Renal pelvis (tissue), 1 donor: ENCODE measurements at regions not wholly inside any gene's neighbourhood (a gene's known extent, or its start where the extent isn't known, plus 50 kb on each side); places are given as distances from the start of the nearest gene placed in this dataset.
"Not testable (repeated sequence)": the region's sequence is repeated elsewhere in the genome, so short reads cannot be mapped to it uniquely, and the experiment has no call there.

Experiments used
- DNase-seq: peaks from one replicate; pipeline ENCODE4 v3.0.0-alpha.2; 2013

DNA sequence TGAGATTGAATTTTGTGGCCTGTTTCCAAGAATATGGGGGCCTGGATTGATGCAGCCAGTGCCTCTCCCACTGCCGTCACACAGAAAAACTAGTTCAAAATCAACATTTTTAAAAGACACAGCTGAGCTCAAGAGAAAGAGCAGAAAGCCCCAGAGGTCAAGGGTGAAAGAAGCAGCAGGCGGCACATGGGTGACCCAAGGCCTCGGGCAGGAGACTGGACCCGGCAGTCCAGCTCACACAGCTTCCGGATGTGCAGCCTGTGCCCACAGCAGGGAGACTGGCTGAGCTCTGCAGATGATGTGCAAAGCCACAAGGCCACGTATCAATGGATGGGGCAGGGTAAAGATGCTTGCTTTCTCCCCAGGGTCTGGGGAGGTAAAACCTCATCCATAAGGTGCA, 50.4 kb upstream of the RNF32 start:
- no peak for DNase-seq

- DNase-seq, result no peak
Measured at GRCh38 chr7:156589808-156590207, 50.8 kb upstream of the RNF32 start.

DNA sequence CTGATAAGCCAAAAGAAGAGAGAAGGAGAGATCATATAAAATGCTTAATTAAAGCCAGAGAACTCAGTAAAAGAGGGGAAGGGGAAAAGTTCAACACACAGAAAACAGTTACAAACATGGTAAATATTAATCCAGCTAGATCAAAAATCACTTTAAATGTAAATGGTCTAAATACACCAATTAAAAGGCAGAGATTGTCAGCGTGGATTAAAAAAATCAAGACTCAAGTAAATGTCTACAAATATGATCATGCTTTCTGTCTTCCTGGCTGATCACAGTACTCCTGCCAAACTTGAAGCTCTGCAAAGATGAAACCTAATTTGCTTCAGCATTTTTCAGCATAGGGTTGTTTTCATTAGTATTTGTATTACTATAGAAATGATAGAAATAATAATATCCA, 54.6 kb upstream of the RNF32 start:
- DNase-seq, result no peak

DNA sequence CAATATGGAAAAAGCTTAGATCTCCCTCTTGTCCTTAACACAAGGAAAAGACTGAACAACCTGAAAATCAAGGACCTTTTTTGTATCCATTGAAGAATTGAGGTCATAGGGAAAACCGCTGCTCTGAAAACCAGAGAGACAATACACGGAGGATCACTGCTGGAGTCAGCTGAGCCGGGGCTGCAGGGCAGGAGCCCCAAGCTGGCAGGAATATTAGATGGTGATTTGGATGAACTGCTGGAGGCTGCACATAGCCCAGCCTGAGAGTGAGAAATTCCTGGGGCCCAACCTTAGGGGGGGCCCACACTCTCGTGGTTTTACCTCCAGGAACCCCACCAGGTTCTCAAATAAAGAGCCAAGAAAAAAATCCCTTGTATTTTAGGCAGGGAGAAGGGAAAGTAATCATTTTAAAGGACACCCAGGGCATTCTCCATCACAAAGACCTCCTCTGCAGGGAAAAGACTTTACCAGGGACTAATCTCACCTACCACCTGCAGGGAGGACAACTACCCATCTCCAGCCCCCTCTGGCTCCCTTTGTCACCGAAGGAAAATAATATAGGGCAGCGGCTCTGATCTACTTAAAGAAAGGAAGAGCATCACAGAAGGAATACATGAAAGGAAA, 55.4 kb upstream of the RNF32 start:
- DNase-seq, result no peak

GRCh38 chr7:156582591-156583123, 57.9 kb upstream of the RNF32 start:
- DNase-seq, result no peak

DNA sequence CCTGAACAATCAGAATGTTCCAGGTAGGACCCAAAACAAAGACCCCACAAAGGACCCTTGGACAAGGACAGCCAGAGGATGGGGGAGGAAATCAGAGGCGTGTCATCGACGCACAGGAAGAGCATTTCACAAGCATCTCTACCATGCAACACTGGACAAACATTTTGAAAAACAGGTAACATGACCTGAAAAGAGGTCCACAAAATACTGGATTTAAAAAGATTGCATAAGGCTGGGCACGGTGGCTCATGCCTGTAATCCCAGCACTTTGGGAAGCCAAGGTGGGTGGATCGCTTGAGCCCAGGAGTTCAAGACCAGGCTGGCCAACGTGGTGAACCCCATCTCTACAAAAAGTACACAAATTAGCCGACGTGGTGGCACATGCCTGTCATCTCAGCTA, 60.5 kb upstream of the RNF32 start:
- no peak for DNase-seq

GRCh38 chr7:156579566-156579965, 61.0 kb upstream of the RNF32 start:
- DNase-seq, result no peak

GRCh38 chr7:156578978-156579430, 61.6 kb upstream of the RNF32 start:
- DNase-seq, result no peak

DNA sequence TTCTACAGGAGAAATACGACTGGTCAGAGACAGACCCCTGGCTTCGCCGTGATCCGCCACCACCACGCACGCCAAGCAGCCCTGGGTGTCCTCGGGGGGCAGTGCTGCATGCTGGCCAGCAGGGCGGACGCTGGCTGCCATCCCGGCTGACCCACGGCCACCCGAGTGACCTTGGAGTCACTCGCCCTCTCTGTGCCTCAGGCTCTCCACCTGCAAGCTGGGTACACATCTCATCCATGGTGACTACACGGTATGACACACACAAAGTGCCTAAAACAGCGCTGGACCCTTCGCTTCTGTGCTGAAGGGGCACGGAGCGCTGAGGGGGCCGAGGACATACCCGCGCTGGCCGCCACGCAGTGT, 62.0 kb upstream of the RNF32 start:
- no peak for DNase-seq

- DNase-seq, result no peak
Measured at GRCh38 chr7:156577645-156578577, 62.7 kb upstream of the RNF32 start.

DNA sequence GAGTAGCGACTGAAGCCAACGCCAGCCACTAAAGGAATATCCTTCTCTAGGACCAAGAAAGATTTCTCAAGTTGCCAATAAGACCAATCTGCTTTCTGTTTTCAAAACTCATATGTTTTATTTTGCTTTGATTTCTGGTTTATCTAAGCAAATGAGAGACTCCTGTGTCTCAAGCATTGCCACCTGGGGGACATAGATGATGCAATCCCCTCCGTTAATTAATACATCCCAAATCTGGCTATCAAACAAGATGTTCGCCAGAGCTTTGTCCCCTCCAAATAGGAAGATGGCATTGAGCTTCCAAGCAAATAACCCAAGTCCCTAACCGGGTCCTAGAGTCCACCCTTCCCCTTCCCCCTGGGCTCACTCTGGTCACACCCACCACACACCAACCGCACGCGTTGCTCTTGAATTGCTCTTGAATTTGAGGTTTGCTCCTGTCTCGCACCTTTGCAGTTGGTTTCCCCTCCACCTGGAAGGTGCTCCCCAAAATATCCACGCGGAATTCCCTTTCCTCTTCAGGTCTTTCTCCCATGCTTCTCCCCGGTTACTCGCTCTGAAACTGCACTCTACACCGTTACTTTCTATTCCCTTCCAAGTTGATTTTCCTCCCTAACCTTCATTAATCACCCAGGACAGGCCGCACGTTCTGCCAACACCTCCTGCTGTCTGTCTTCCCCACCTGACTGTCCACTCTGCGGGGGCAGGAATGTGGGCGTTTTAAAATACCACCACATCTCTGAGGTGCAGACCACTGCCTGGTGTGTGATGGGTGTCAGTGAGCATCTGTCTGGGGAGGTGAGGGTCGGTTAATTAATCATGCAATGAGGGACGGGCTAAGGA, 64.1 kb upstream of the RNF32 start:
- DNase-seq, result peak; percentile 7

DNA sequence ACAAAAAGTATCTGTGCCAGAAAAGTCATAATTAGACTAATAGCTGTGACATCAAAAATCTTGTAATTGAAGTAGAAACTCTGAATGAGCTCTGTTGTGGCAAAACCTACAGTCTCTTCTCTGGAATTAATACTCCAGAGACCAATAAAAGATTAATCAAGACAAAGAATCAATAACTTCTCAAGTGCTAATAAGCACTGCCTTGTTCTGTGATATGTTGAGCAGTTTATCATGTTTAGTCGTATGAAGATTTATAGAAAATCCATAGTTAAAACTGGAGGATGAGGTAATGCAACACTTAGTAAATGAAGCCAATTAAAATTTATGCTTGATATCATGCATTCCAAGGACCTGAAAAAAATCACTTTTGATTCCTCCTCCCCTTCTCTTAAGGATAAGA, 72.3 kb upstream of the RNF32 start:
- no peak for DNase-seq

GRCh38 chr7:156566812-156567549, 73.6 kb upstream of the RNF32 start:
- DNase-seq, result no peak

DNA sequence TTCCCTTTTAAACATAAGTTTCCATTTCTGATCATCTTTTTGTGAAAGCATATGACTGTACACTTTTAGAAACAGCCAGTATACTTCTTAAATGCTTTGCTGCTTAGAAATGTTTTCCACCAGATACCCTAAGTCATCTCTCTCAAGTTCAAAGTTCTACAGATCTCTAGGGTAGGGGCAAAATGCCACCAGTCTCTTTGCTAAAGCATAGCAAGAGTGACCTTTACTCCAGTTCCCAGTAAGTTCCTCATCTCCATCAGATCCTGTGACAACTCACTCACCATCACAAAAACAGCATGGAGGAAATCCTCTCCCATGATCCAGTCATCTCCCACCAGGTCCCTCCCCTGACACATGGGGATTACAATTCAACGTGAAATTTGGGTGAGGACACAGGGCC, 75.6 kb upstream of the RNF32 start:
- not testable (repeated sequence) for DNase-seq

DNA sequence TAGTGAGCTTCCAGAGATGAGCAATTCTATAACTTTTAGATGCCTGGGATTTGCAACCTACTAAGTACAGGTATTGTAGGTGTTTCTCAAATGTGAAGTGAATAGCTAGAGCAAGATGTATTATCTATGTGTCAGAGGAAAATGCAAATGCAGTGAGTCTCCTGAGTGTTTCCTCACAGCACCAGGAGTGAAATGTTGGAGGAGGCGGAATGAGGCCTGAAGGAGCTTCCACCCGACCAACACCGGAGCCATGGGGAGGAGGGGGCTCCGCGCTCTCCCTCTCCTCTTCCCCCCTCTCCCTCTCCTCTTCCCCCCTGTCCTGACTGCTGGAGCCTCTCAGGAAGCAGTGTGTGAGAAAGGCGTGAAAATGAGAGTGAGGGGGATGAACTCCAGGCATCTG, 79.9 kb upstream of the RNF32 start:
- DNase-seq, result no peak

DNA sequence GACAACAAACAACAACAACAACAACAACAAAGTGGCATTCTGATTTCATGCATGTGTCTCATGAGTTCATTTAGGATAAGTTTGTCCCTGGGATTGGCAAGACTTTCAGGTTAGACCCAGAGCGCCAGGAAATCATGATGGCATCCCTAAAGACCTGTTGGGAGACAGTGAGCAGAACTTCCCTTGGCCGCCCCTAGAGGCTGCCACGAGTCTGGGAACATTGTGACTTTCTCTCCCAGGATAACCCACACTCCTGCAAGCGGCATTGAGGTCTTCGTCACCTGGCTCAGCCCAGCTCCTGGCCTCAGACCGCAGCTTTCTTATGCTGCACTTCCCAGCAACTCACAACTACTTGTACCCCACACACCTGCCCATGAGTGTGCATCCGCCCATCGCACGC, 80.5 kb upstream of the RNF32 start:
- DNase-seq, result no peak

DNA sequence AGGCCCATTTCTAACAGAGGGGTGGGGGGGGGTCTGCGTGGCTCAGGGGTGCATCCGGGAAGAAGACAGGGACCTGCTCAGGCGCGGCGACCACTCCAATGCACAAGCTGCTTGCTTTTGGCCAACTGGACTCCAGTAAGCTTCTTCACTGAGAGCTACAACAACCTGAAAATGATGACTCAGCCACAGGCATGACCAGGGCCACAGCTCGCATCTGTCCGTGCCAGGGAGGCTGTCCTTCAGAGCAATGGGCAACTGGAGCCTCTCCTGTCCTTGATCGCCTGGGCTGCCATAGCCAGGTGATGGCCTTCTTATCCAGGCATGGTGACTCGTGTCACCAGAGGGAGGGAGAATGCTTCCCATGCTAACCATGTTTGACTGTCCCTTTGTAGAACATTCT, 81.6 kb upstream of the RNF32 start:
- no peak for DNase-seq

DNA sequence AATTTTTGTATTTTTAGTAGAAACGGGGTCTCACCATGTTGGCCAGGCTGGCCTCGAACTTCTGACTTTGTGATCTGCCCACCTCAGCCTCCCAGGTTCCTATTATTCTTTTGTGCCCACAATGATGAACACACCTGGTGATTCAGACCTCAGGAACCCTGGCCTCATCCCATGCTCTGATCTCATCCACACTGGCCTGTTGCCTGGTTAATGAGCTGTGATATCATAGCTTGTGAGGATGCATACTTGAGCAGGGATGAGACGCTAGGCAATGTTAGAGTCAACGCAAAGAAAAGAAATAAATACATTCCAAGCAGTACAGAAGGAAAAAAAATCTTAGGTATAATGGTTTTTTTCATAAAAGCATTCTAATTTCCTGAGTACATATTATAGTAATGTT, 82.4 kb upstream of the RNF32 start:
- DNase-seq, result no peak

GRCh38 chr7:156556083-156556482, 84.5 kb upstream of the RNF32 start:
- no peak for DNase-seq

- no peak for DNase-seq
Measured at GRCh38 chr7:156554488-156554887, 86.1 kb upstream of the RNF32 start.

- DNase-seq, result no peak
Measured at GRCh38 chr7:156549636-156550035, 90.9 kb upstream of the RNF32 start.
